Stimulated activated naive CD8-positive, alpha-beta T cell treated with anti-CD3 and anti-CD28 coated beads, Interleukin-15, amount 100 ng/mL, for 72 hours (primary cell): ENCODE measurements at regions not wholly inside any gene's neighbourhood (a gene's known extent, or its start where the extent isn't known, plus 50 kb on each side); places are given as distances from the start of the nearest gene placed in this dataset.
"Not testable (repeated sequence)": the region's sequence is repeated elsewhere in the genome, so short reads cannot be mapped to it uniquely, and the experiment has no call there.

Experiments
- ATAC-seq: fragments of 150-1000 bp; cut with Tn5 transposase; 2 replicates; pipeline ENCODE4 v1.10.0; 2021; ENCODE audit warnings: mild to moderate bottlenecking, moderate library complexity
- DNase-seq, 2 donors: peaks; one replicate each; pipeline ENCODE4 v3.0.0; 2021 to 2022
- H3K27ac Mint-ChIP-seq, 2 donors: one replicate each; pipeline ENCODE4 v1.8.0; 2022; ENCODE audit warnings: mild to moderate bottlenecking in 2 of 2, mixed read lengths in 2 of 2, moderate library complexity in 2 of 2
- H3K27me3 Mint-ChIP-seq: one replicate; pipeline ENCODE4 v1.8.0; 2022; ENCODE audit warnings: mixed read lengths
- H3K4me1 Mint-ChIP-seq: one replicate; pipeline ENCODE4 v1.8.0; 2022; ENCODE audit warnings: mild to moderate bottlenecking, mixed read lengths
- H3K4me3 Mint-ChIP-seq, 2 donors: one replicate each; pipeline ENCODE4 v1.8.0; 2022; ENCODE audit warnings: mild to moderate bottlenecking in 2 of 2, mixed read lengths in 2 of 2, moderate library complexity in 1 of 2
- H3K9me3 Mint-ChIP-seq, 2 donors: one replicate each; pipeline ENCODE4 v1.8.0; 2022; ENCODE audit warnings: mixed read lengths in 2 of 2

- H3K4me1 Mint-ChIP-seq, result peaks cover 25% of the 10 kb centered on the region
- H3K9me3 Mint-ChIP-seq, result no peaks in the 10 kb centered on the region
- H3K27ac Mint-ChIP-seq, result no peak overlapping the region
- DNase-seq (no peak), ATAC-seq (no peak)
- H3K27me3 Mint-ChIP-seq, result peaks cover 44% of the 10 kb centered on the region
- H3K4me3 Mint-ChIP-seq, result no peak overlapping the region
Measured at GRCh38 chr4:112708772-112709171, 71.8 kb downstream of the LARP7 start.

- no peaks in the 10 kb centered on the region for H3K4me1 Mint-ChIP-seq
- H3K27me3 Mint-ChIP-seq, result peaks cover 17% of the 10 kb centered on the region
- DNase-seq (no peak), ATAC-seq (no peak)
- no peak overlapping the region for H3K4me3 Mint-ChIP-seq
- no peak overlapping the region for H3K27ac Mint-ChIP-seq
- H3K9me3 Mint-ChIP-seq, result no peaks in the 10 kb centered on the region
Measured at GRCh38 chr4:112714922-112715901, 78.3 kb downstream of the LARP7 start.

- DNase-seq, result no peak
- ATAC-seq, result no peak
- no peak overlapping the region for H3K27ac Mint-ChIP-seq
- H3K4me1 Mint-ChIP-seq, result no peaks in the 10 kb centered on the region
- H3K27me3 Mint-ChIP-seq, result peaks cover 22% of the 10 kb centered on the region
- H3K9me3 Mint-ChIP-seq, result no peaks in the 10 kb centered on the region
- H3K4me3 Mint-ChIP-seq, result no peak overlapping the region
Measured at GRCh38 chr4:112717856-112718255, 80.9 kb downstream of the LARP7 start.

GRCh38 chr4:112721627-112722026, 84.7 kb downstream of the LARP7 start:
- Mint-ChIP-seq H3K4me1 (no peaks in the 10 kb centered on the region), H3K9me3 (no peaks in the 10 kb centered on the region), H3K27me3 (peaks cover 22% of the 10 kb centered on the region), H3K27ac (no peak overlapping the region), H3K4me3 (no peak overlapping the region)
- no peak for ATAC-seq
- DNase-seq, result no peak

DNA sequence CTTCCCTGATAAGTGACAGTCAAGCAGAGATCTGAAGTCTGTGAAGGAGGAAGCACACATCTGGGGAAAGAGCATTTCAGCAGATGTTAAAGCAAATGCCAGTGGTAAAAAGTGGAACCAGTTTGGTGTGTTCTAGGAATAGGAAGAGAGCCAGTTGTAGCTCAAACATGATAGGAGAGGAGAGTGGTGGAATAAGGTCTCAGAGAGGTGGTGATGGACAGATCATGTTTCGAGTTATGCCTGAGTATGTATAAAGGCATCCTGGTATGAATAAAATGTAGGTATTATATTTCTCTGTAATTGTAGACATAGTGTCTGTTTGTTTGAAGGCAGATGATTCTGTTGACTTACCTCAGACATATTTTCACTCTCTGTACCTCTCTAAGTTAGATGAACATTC, 89.1 kb downstream of the LARP7 start:
- H3K27ac Mint-ChIP-seq, result no peak overlapping the region
- H3K9me3 Mint-ChIP-seq, result no peaks in the 10 kb centered on the region
- no peak overlapping the region for H3K4me3 Mint-ChIP-seq
- no peaks in the 10 kb centered on the region for H3K4me1 Mint-ChIP-seq
- DNase-seq (no peak), ATAC-seq (no peak)
- peaks cover 8% of the 10 kb centered on the region for H3K27me3 Mint-ChIP-seq

DNA sequence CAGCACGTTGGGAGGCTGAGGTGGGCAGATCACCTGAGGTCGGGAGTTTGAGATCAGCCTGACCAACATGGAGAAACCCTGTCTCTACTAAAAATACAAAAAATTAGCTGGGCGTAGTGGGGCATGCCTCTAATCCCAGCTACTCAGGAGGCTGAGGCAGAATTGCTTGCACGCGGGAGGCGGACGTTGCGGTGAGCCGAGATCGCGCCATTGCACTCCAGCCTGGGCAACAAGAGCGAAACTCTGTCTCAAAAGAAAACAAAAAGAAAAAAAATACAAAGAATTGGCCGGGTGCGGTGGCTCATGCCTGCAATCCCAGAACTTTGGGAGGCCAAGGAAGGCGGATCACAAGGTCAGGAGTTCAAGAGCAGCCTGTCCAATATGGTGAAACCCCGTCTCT, 90.8 kb downstream of the LARP7 start:
- not testable (repeated sequence) for H3K4me3 Mint-ChIP-seq, DNase-seq, H3K9me3 Mint-ChIP-seq, H3K4me1 Mint-ChIP-seq, ATAC-seq, H3K27me3 Mint-ChIP-seq
- peak overlapping the region in 1 of 2 donors; percentile 48 for H3K27ac Mint-ChIP-seq

- Mint-ChIP-seq H3K4me3 (no peak overlapping the region), H3K27me3 (no peaks in the 10 kb centered on the region), H3K27ac (no peak overlapping the region), H3K9me3 (no peaks in the 10 kb centered on the region), H3K4me1 (peaks cover 18% of the 10 kb centered on the region)
- no peak for ATAC-seq
- no peak for DNase-seq
Measured at GRCh38 chr4:112731715-112732114, 94.8 kb downstream of the LARP7 start.

- no peak overlapping the region for H3K27ac Mint-ChIP-seq
- H3K27me3 Mint-ChIP-seq, result no peaks in the 10 kb centered on the region
- ATAC-seq, result no peak
- no peak overlapping the region for H3K4me3 Mint-ChIP-seq
- H3K4me1 Mint-ChIP-seq, result peaks cover 22% of the 10 kb centered on the region
- no peaks in the 10 kb centered on the region for H3K9me3 Mint-ChIP-seq
- DNase-seq, result no peak
Measured at GRCh38 chr4:112732142-112732541, 95.2 kb downstream of the LARP7 start.

GRCh38 chr4:112735474-112735951, 98.6 kb downstream of the LARP7 start:
- peak; percentile 84 for ATAC-seq
- Mint-ChIP-seq H3K9me3 (no peaks in the 10 kb centered on the region), H3K4me1 (peaks cover 28% of the 10 kb centered on the region), H3K27ac (peak overlapping the region in 1 of 2 donors; percentile 70), H3K27me3 (no peaks in the 10 kb centered on the region), H3K4me3 (peak overlapping the region; percentile 34 to 66)
- peak; percentile 5 to 44 for DNase-seq

DNA sequence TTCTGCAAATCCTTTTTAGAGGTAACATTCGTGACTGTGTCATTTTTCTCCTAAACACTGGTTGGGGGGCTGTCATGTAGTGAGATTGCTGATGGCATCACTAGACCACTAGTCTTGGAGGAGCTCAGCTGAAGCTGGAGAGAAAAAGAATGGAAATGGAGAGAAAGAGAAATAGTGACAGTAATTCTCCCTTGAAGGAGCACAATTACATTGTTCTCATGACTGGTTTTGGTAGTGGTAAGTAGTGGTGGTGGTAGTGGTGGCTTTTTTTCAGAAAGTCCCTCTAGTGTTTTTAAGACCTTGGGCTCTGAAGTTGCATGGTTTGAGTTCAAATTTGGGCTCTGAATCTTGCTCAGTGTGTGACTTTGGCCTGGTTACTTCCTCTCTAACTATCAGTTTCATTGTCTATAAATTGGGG, 99.8 kb downstream of the LARP7 start:
- ATAC-seq (peak; percentile 81), DNase-seq (peak; percentile 9 to 47)
- no peaks in the 10 kb centered on the region for H3K27me3 Mint-ChIP-seq
- H3K4me1 Mint-ChIP-seq, result peaks cover 28% of the 10 kb centered on the region
- H3K4me3 Mint-ChIP-seq, result peak overlapping the region; percentile 0 to 30
- no peak overlapping the region for H3K27ac Mint-ChIP-seq
- H3K9me3 Mint-ChIP-seq, result no peaks in the 10 kb centered on the region

GRCh38 chr4:112739442-112739841, 102.5 kb downstream of the LARP7 start:
- Mint-ChIP-seq H3K4me1 (peaks cover 33% of the 10 kb centered on the region), H3K27me3 (no peaks in the 10 kb centered on the region), H3K4me3 (no peak overlapping the region), H3K9me3 (no peaks in the 10 kb centered on the region), H3K27ac (no peak overlapping the region)
- no peak for DNase-seq
- no peak for ATAC-seq

DNA sequence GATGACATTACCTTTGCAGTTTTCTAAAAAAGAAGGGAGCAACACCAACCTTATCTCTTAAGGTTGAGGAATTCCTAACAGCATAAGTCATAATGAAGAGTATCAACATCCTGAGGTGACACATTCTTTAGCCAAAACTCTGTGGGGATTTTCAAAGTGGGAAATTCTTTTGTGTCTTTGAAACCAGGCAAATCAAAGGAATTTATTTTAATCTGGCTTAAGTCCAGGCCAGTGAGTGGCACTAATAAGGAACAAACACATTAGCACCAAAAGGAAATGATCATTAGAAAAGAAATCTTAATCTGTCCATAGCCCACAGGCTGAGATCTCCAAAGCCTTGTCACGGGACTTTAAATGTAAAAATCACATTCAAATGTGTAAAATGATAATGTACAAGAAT, 110.1 kb downstream of the LARP7 start:
- H3K4me1 Mint-ChIP-seq, result peaks cover 12% of the 10 kb centered on the region
- H3K27me3 Mint-ChIP-seq, result peaks cover 41% of the 10 kb centered on the region
- ATAC-seq (no peak), DNase-seq (no peak)
- no peaks in the 10 kb centered on the region for H3K9me3 Mint-ChIP-seq
- peak overlapping the region in 1 of 2 donors; percentile 12 for H3K27ac Mint-ChIP-seq
- no peak overlapping the region for H3K4me3 Mint-ChIP-seq

GRCh38 chr4:112748352-112748878, 111.5 kb downstream of the LARP7 start:
- DNase-seq (no peak), ATAC-seq (no peak)
- Mint-ChIP-seq H3K27ac (no peak overlapping the region), H3K27me3 (peaks cover 41% of the 10 kb centered on the region), H3K4me3 (no peak overlapping the region), H3K4me1 (peaks cover 8% of the 10 kb centered on the region), H3K9me3 (no peaks in the 10 kb centered on the region)

- H3K9me3 Mint-ChIP-seq, ATAC-seq, DNase-seq, H3K4me3 Mint-ChIP-seq, H3K27ac Mint-ChIP-seq, H3K4me1 Mint-ChIP-seq: not testable (repeated sequence)
- H3K27me3 Mint-ChIP-seq, result peaks cover 37% of the 10 kb centered on the region
Measured at GRCh38 chr4:112750749-112751148, 113.8 kb downstream of the LARP7 start.

GRCh38 chr4:112751447-112751846, 114.5 kb downstream of the LARP7 start:
- Mint-ChIP-seq H3K9me3 (no peaks in the 10 kb centered on the region), H3K27me3 (peaks cover 32% of the 10 kb centered on the region), H3K4me1 (peaks cover 8% of the 10 kb centered on the region), H3K4me3 (no peak overlapping the region), H3K27ac (no peak overlapping the region)
- DNase-seq (no peak), ATAC-seq (no peak)

GRCh38 chr4:112752061-112752460, 115.1 kb downstream of the LARP7 start:
- DNase-seq (no peak), ATAC-seq (peak; percentile 26)
- no peak overlapping the region for H3K4me3 Mint-ChIP-seq
- H3K27ac Mint-ChIP-seq, result no peak overlapping the region
- H3K4me1 Mint-ChIP-seq, result peaks cover 7% of the 10 kb centered on the region
- no peaks in the 10 kb centered on the region for H3K9me3 Mint-ChIP-seq
- H3K27me3 Mint-ChIP-seq, result peaks cover 30% of the 10 kb centered on the region
